NT2/D1 (cell line): ENCODE measurements at regions not wholly inside any gene's neighbourhood (a gene's known extent, or its start where the extent isn't known, plus 50 kb on each side); places are given as distances from the start of the nearest gene placed in this dataset.

Experiments used
- SUZ12 ChIP-seq: IDR thresholded peaks from 2 replicates; pipeline ENCODE4 v1.6.1; 2011; ENCODE audit not compliant: insufficient read length, insufficient read depth; ENCODE audit errors: extremely low read depth
- YY1 ChIP-seq: IDR thresholded peaks from 2 replicates; pipeline ENCODE4 v1.6.1; 2011; ENCODE audit not compliant: insufficient read length, insufficient read depth
- ZNF274 ChIP-seq: IDR thresholded peaks from 2 replicates; pipeline ENCODE4 v1.6.1; 2011; ENCODE audit warnings: mild to moderate bottlenecking, low read depth, low read length

GRCh38 chr11:108997826-108998225 is 333.0 kb downstream of the DDX10 start:
- no peak for TF ChIP-seq ZNF274
- no peak for TF ChIP-seq YY1
- no peak for TF ChIP-seq SUZ12
